HL-60 (cell line): ENCODE measurements at regions not wholly inside any gene's neighbourhood (a gene's known extent, or its start where the extent isn't known, plus 50 kb on each side); places are given as distances from the start of the nearest gene placed in this dataset.

ENCODE experiments used
- DNase-seq, 2 experiments: peaks; one replicate each; pipeline ENCODE4 v3.0.0-alpha.2; 2010 to 2020; ENCODE audit warnings: low read depth in 1 of 2, low spot score in 1 of 2
- H3K27ac ChIP-seq: fragments of 250-450 bp; sonication (Bioruptor Pico); replicated peaks from 2 replicates; pipeline ENCODE4 v1.5.1; 2020; ENCODE audit warnings: mild to moderate bottlenecking, moderate library complexity
- H3K27me3 ChIP-seq: fragments of 250-450 bp; sonication (Bioruptor Pico); 2 replicates; pipeline ENCODE4 v1.5.1; 2021; ENCODE audit warnings: mild to moderate bottlenecking, moderate library complexity; ENCODE audit not compliant: insufficient read depth, poor library complexity, severe bottlenecking
- H3K4me3 ChIP-seq: replicated peaks from 2 replicates; pipeline ENCODE4 v1.5.1; 2011; ENCODE audit warnings: mild to moderate bottlenecking, control low read depth, low read length; ENCODE audit not compliant: insufficient read depth
- CTCF ChIP-seq: IDR thresholded peaks from one replicate; pipeline ENCODE4 v1.5.1; 2011; ENCODE audit warnings: low read length, control low read depth, inconsistent platforms; ENCODE audit not compliant: insufficient read depth
- GABPA ChIP-seq: IDR thresholded peaks from 2 replicates; pipeline ENCODE4 v1.6.1; 2012; ENCODE audit warnings: low read depth
- POLR2AphosphoS5 ChIP-seq: IDR thresholded peaks from 2 replicates; pipeline ENCODE4 v1.6.1; 2012; ENCODE audit warnings: low read depth
- REST ChIP-seq: IDR thresholded peaks from 2 replicates; pipeline ENCODE4 v1.6.1; 2012; ENCODE audit warnings: low read depth; ENCODE audit not compliant: insufficient replicate concordance
- SPI1 ChIP-seq: IDR thresholded peaks from 2 replicates; pipeline ENCODE4 v1.6.1; 2012; ENCODE audit warnings: low read depth, mild to moderate bottlenecking, borderline replicate concordance

GRCh38 chr12:67925552-67925951 is 63.7 kb upstream of the IFNG-AS1 start:
- no peak overlapping the region for H3K27ac ChIP-seq
- no peak overlapping the region for H3K4me3 ChIP-seq
- TF ChIP-seq CTCF = no peak
- TF ChIP-seq GABPA = no peak
- TF ChIP-seq POLR2AphosphoS5 = no peak
- no peak for TF ChIP-seq REST
- TF ChIP-seq SPI1 = no peak
- no peak for DNase-seq
- no peaks in the 10 kb centered on the region for H3K27me3 ChIP-seq

- H3K4me3 ChIP-seq = no peak overlapping the region
- DNase-seq = no peak
- no peak for TF ChIP-seq POLR2AphosphoS5
- no peak for TF ChIP-seq CTCF
- no peak for TF ChIP-seq SPI1
- no peak for TF ChIP-seq GABPA
- no peak for TF ChIP-seq REST
- no peak overlapping the region for H3K27ac ChIP-seq
- H3K27me3 ChIP-seq = no peaks in the 10 kb centered on the region
Measured at GRCh38 chr12:67926063-67926462, 63.2 kb upstream of the IFNG-AS1 start.

- Histone ChIP-seq H3K27me3 (no peaks in the 10 kb centered on the region), H3K4me3 (no peak overlapping the region), H3K27ac (no peak overlapping the region)
- DNase-seq = no peak
- no peak for TF ChIP-seq CTCF
- no peak for TF ChIP-seq REST
- TF ChIP-seq POLR2AphosphoS5 = no peak
- no peak for TF ChIP-seq GABPA
- TF ChIP-seq SPI1 = no peak
Measured at GRCh38 chr12:67927324-67927723, 61.9 kb upstream of the IFNG-AS1 start.
